Progenitor cell of endocrine pancreas (in vitro differentiated cells): ENCODE measurements at regions not wholly inside any gene's neighbourhood (a gene's known extent, or its start where the extent isn't known, plus 50 kb on each side); places are given as distances from the start of the nearest gene placed in this dataset.
"Not testable (repeated sequence)": the region's sequence is repeated elsewhere in the genome, so short reads cannot be mapped to it uniquely, and the experiment has no call there.

Source experiments
- DNase-seq: peaks from one replicate; pipeline ENCODE4 v3.0.0; 2021; ENCODE audit warnings: low spot score; ENCODE audit not compliant: unreplicated experiment
- H3K27ac Mint-ChIP-seq: 2 replicates; pipeline ENCODE4 v1.8.0; 2021; ENCODE audit warnings: mild to moderate bottlenecking, moderate library complexity, mixed read lengths
- H3K27me3 Mint-ChIP-seq: 2 replicates; pipeline ENCODE4 v1.8.0; 2021; ENCODE audit warnings: mixed read lengths
- H3K36me3 Mint-ChIP-seq: 2 replicates; pipeline ENCODE4 v1.8.0; 2022; ENCODE audit warnings: mixed read lengths; ENCODE audit not compliant: insufficient read depth
- H3K4me1 Mint-ChIP-seq: 2 replicates; pipeline ENCODE4 v1.8.0; 2021; ENCODE audit warnings: low read depth, mixed read lengths
- H3K4me3 Mint-ChIP-seq: 2 replicates; pipeline ENCODE4 v1.8.0; 2021; ENCODE audit warnings: low read depth, mild to moderate bottlenecking, moderate library complexity, mixed read lengths
- H3K9me3 Mint-ChIP-seq: 2 replicates; pipeline ENCODE4 v1.8.0; 2021; ENCODE audit warnings: low read depth, mixed read lengths
- CTCF ChIP-seq: fragments of 200-600 bp; sonication (generic); IDR thresholded peaks from one replicate; pipeline ENCODE4 v1.5.0; 2021; ENCODE audit warnings: antibody characterized with exemption, mild to moderate bottlenecking; ENCODE audit not compliant: unreplicated experiment

- Mint-ChIP-seq H3K4me1 (no peaks in the 10 kb centered on the region), H3K9me3 (no peaks in the 10 kb centered on the region), H3K36me3 (no peaks in the 10 kb centered on the region), H3K4me3 (no peak overlapping the region), H3K27ac (no peak overlapping the region), H3K27me3 (peaks cover 4% of the 10 kb centered on the region)
- no peak for DNase-seq
- TF ChIP-seq CTCF, result no peak
Observed at GRCh38 chr2:37738266-37738885, 66.9 kb upstream of the CDC42EP3 start.

- no peak for TF ChIP-seq CTCF
- H3K4me1 Mint-ChIP-seq, result no peaks in the 10 kb centered on the region
- no peak overlapping the region for H3K4me3 Mint-ChIP-seq
- no peak overlapping the region for H3K27ac Mint-ChIP-seq
- H3K27me3 Mint-ChIP-seq, result no peaks in the 10 kb centered on the region
- H3K36me3 Mint-ChIP-seq, result no peaks in the 10 kb centered on the region
- H3K9me3 Mint-ChIP-seq, result no peaks in the 10 kb centered on the region
- no peak for DNase-seq
Observed at GRCh38 chr2:37739153-37739552, 67.7 kb upstream of the CDC42EP3 start.

GRCh38 chr2:37740164-37740739 lies 68.8 kb upstream of the CDC42EP3 start:
- Mint-ChIP-seq H3K4me1 (no peaks in the 10 kb centered on the region), H3K27me3 (no peaks in the 10 kb centered on the region), H3K27ac (no peak overlapping the region), H3K9me3 (no peaks in the 10 kb centered on the region), H3K4me3 (no peak overlapping the region), H3K36me3 (no peaks in the 10 kb centered on the region)
- TF ChIP-seq CTCF, result no peak
- no peak for DNase-seq

GRCh38 chr2:37742286-37742685 lies 70.8 kb upstream of the CDC42EP3 start:
- Mint-ChIP-seq H3K9me3 (no peaks in the 10 kb centered on the region), H3K36me3 (no peaks in the 10 kb centered on the region), H3K4me1 (no peaks in the 10 kb centered on the region), H3K27me3 (no peaks in the 10 kb centered on the region), H3K27ac (no peak overlapping the region), H3K4me3 (no peak overlapping the region)
- TF ChIP-seq CTCF, result no peak
- no peak for DNase-seq

GRCh38 chr2:37744010-37744409 lies 72.6 kb upstream of the CDC42EP3 start:
- DNase-seq, result no peak
- no peaks in the 10 kb centered on the region for H3K36me3 Mint-ChIP-seq
- H3K27ac Mint-ChIP-seq, result no peak overlapping the region
- no peak overlapping the region for H3K4me3 Mint-ChIP-seq
- no peak for TF ChIP-seq CTCF
- H3K9me3 Mint-ChIP-seq, result no peaks in the 10 kb centered on the region
- peaks cover 5% of the 10 kb centered on the region for H3K27me3 Mint-ChIP-seq
- H3K4me1 Mint-ChIP-seq, result no peaks in the 10 kb centered on the region

GRCh38 chr2:37744961-37745360 lies 73.5 kb upstream of the CDC42EP3 start:
- H3K36me3 Mint-ChIP-seq, H3K4me3 Mint-ChIP-seq, H3K9me3 Mint-ChIP-seq, H3K27me3 Mint-ChIP-seq, DNase-seq, H3K4me1 Mint-ChIP-seq, H3K27ac Mint-ChIP-seq: not testable (repeated sequence)

GRCh38 chr2:37746011-37746410 lies 74.6 kb upstream of the CDC42EP3 start:
- H3K4me1 Mint-ChIP-seq, H3K27me3 Mint-ChIP-seq: not testable (repeated sequence)

More at GRCh38 chr2:37746011-37746410, 74.6 kb upstream of the CDC42EP3 start:
- H3K9me3 Mint-ChIP-seq, H3K27ac Mint-ChIP-seq, DNase-seq, H3K4me3 Mint-ChIP-seq, H3K36me3 Mint-ChIP-seq: not testable (repeated sequence)
